GM23338 (cell line): ENCODE measurements at regions not wholly inside any gene's neighbourhood (a gene's known extent, or its start where the extent isn't known, plus 50 kb on each side); places are given as distances from the start of the nearest gene placed in this dataset.
A peak's percentile ranks its signal among the peaks of the same experiment; 100 is the strongest.

ENCODE experiments used
- ATAC-seq: fragments of 200-7000 bp; cut with Tn5 transposase; 3 replicates; pipeline ENCODE4 v1.9.1; 2020
- DNase-seq: peaks from one replicate; pipeline ENCODE4 v3.0.0-alpha.2; 2015; ENCODE audit warnings: low spot score
- H2AFZ ChIP-seq: fragments of 200-600 bp; sonication (generic); 2 replicates; pipeline ENCODE4 v1.8.0; 2016; ENCODE audit warnings: antibody characterized with exemption, mild to moderate bottlenecking, moderate library complexity
- H3F3A ChIP-seq: fragments of 200-600 bp; sonication (generic); replicated peaks from 2 replicates; pipeline ENCODE4 v1.8.0; 2017; ENCODE audit warnings: antibody characterized with exemption, mixed run types, low read depth
- H3K27ac ChIP-seq: fragments of 200-600 bp; sonication (generic); 2 replicates; pipeline ENCODE4 v1.6.1; 2016; ENCODE audit warnings: low read depth
- H3K27me3 ChIP-seq: fragments of 200-600 bp; sonication (generic); 2 replicates; pipeline ENCODE4 v1.8.0; 2016; ENCODE audit warnings: mild to moderate bottlenecking, mixed run types, moderate library complexity; ENCODE audit not compliant: insufficient read depth
- H3K36me3 ChIP-seq: fragments of 200-600 bp; sonication (generic); 2 replicates; pipeline ENCODE4 v1.8.0; 2016; ENCODE audit warnings: mild to moderate bottlenecking; ENCODE audit not compliant: insufficient read depth
- H3K4me1 ChIP-seq: fragments of 200-600 bp; sonication (generic); 2 replicates; pipeline ENCODE4 v1.8.0; 2016; ENCODE audit warnings: mild to moderate bottlenecking, moderate library complexity; ENCODE audit not compliant: insufficient read depth
- H3K4me2 ChIP-seq: fragments of 200-600 bp; sonication (generic); 2 replicates; pipeline ENCODE4 v1.7.1; 2017; ENCODE audit warnings: mixed run types
- H3K4me3 ChIP-seq: fragments of 200-600 bp; sonication (generic); 2 replicates; pipeline ENCODE4 v1.6.1; 2016; ENCODE audit warnings: mixed run types
- H3K79me2 ChIP-seq: fragments of 200-600 bp; sonication (generic); replicated peaks from 2 replicates; pipeline ENCODE4 v1.8.0; 2017; ENCODE audit warnings: mild to moderate bottlenecking; ENCODE audit not compliant: insufficient read depth
- H3K9me2 ChIP-seq: fragments of 200-600 bp; sonication (generic); 2 replicates; pipeline ENCODE4 v1.8.0; 2017; ENCODE audit not compliant: insufficient read depth
- H4K20me1 ChIP-seq: fragments of 200-600 bp; sonication (generic); replicated peaks from 2 replicates; pipeline ENCODE4 v1.8.0; 2017; ENCODE audit warnings: mild to moderate bottlenecking; ENCODE audit not compliant: insufficient read depth
- H3K27ac Mint-ChIP-seq: 2 replicates; pipeline ENCODE4 v1.8.0; 2020; ENCODE audit warnings: inconsistent platforms, mild to moderate bottlenecking, moderate library complexity, mixed read lengths
- H3K27me3 Mint-ChIP-seq: 3 replicates; pipeline ENCODE4 v1.8.0; 2022; ENCODE audit warnings: low read depth, mild to moderate bottlenecking, moderate library complexity, mixed read lengths, inconsistent platforms; ENCODE audit not compliant: insufficient read depth, poor library complexity
- H3K36me3 Mint-ChIP-seq: 3 replicates; pipeline ENCODE4 v1.8.0; 2021; ENCODE audit warnings: low read depth, mild to moderate bottlenecking, inconsistent platforms, moderate library complexity, mixed read lengths
- H3K4me1 Mint-ChIP-seq: 3 replicates; pipeline ENCODE4 v1.8.0; 2020; ENCODE audit warnings: mild to moderate bottlenecking, inconsistent platforms, mixed read lengths
- H3K4me3 Mint-ChIP-seq: 3 replicates; pipeline ENCODE4 v1.8.0; 2021; ENCODE audit warnings: moderate library complexity, mild to moderate bottlenecking, inconsistent platforms, mixed read lengths
- H3K9me3 Mint-ChIP-seq: 3 replicates; pipeline ENCODE4 v1.8.0; 2020; ENCODE audit warnings: moderate library complexity, mild to moderate bottlenecking, inconsistent platforms, mixed read lengths
- CREB1 ChIP-seq: fragments of 250-450 bp; sonication (Bioruptor Pico); IDR thresholded peaks from 2 replicates; pipeline ENCODE4 v1.5.0; 2020; ENCODE audit warnings: low read depth, mild to moderate bottlenecking, moderate library complexity
- EZH2 ChIP-seq: fragments of 200-600 bp; sonication (generic); IDR thresholded peaks from one replicate; pipeline ENCODE4 v1.8.0; 2017; ENCODE audit warnings: antibody characterized with exemption, mild to moderate bottlenecking, low read depth; ENCODE audit not compliant: unreplicated experiment
- EZH2phosphoT487 ChIP-seq: fragments of 200-600 bp; sonication (generic); IDR thresholded peaks from one replicate; pipeline ENCODE4 v1.8.1; 2018; ENCODE audit warnings: antibody characterized with exemption; ENCODE audit not compliant: unreplicated experiment
- NANOG ChIP-seq: IDR thresholded peaks from 2 replicates; pipeline ENCODE4 v1.6.1; 2016; ENCODE audit warnings: antibody characterized with exemption, borderline replicate concordance
- REST ChIP-seq: IDR thresholded peaks from one replicate; pipeline ENCODE4 v1.6.1; 2018; ENCODE audit warnings: antibody characterized with exemption; ENCODE audit not compliant: unreplicated experiment
- ZNF114 ChIP-seq: fragments of 250-450 bp; sonication (Bioruptor Pico); IDR thresholded peaks from 2 replicates; pipeline ENCODE4 v1.5.0; 2020; ENCODE audit warnings: mild to moderate bottlenecking, moderate library complexity
- ZNF331 ChIP-seq: fragments of 250-450 bp; sonication (Bioruptor Pico); IDR thresholded peaks from 2 replicates; pipeline ENCODE4 v1.5.0; 2020; ENCODE audit warnings: low read depth, mild to moderate bottlenecking, moderate library complexity
- ZNF462 ChIP-seq: fragments of 250-450 bp; sonication (Bioruptor Pico); IDR thresholded peaks from 2 replicates; pipeline ENCODE4 v1.5.0; 2020; ENCODE audit warnings: mild to moderate bottlenecking, moderate library complexity

- Mint-ChIP-seq H3K4me3 (no peak overlapping the region), H3K27me3 (peaks cover 2% of the 10 kb centered on the region), H3K4me1 (peaks cover 3% of the 10 kb centered on the region; the same call in 2 of the 3 replicates), H3K27ac (0 out of 2 replicates have a peak overlapping the region, but pooled peaks have one; percentile 41), H3K36me3 (peaks cover 18% of the 10 kb centered on the region; the same call in 2 of the 3 replicates), H3K9me3 (peaks cover 17% of the 10 kb centered on the region; the same call in 2 of the 3 replicates)
- Histone ChIP-seq H4K20me1 (no peaks in the 10 kb centered on the region), H3K4me3 (no peak overlapping the region), H3K9me2 (no peaks in the 10 kb centered on the region; the same call in 1 of the 2 replicates), H3K79me2 (peaks cover 4% of the 10 kb centered on the region; the same call in 1 of the 2 replicates), H3K4me2 (no peak overlapping the region), H3K36me3 (no peaks in the 10 kb centered on the region; the same call in 1 of the 2 replicates), H3K4me1 (0 out of 2 replicates have a peak, but pooled peaks cover 7% of the 10 kb centered on the region), H3F3A (no peaks in the 10 kb centered on the region), H3K27ac (no peak overlapping the region), H2AFZ (no peak overlapping the region), H3K27me3 (no peaks in the 10 kb centered on the region)
- no peak for DNase-seq
- ATAC-seq = no peak; the same call in 2 of the 3 replicates
- TF ChIP-seq EZH2 (no peak), NANOG (no peak), ZNF462 (CRISPR knock-in tag) (no peak)
Observed at GRCh38 chr21:31445137-31445536, 101.1 kb upstream of the TIAM1 start.

GRCh38 chr21:31443736-31444521, 99.9 kb upstream of the TIAM1 start:
- H3K9me2 ChIP-seq = no peaks in the 10 kb centered on the region; the same call in 1 of the 2 replicates
- Mint-ChIP-seq H3K9me3 (peaks cover 18% of the 10 kb centered on the region; the same call in 2 of the 3 replicates), H3K4me3 (no peak overlapping the region), H3K4me1 (peaks cover 3% of the 10 kb centered on the region; the same call in 2 of the 3 replicates), H3K27ac (no peak overlapping the region), H3K36me3 (peaks cover 19% of the 10 kb centered on the region; the same call in 2 of the 3 replicates), H3K27me3 (peaks cover 2% of the 10 kb centered on the region)
- H3K4me1 ChIP-seq = 0 out of 2 replicates have a peak, but pooled peaks cover 7% of the 10 kb centered on the region
- peaks cover 1% of the 10 kb centered on the region; the same call in 1 of the 2 replicates for H3K79me2 ChIP-seq
- no peak overlapping the region for H3K4me2 ChIP-seq
- no peak overlapping the region for H3K27ac ChIP-seq
- no peak for DNase-seq
- no peaks in the 10 kb centered on the region for H3F3A ChIP-seq
- ATAC-seq = no peak
- no peaks in the 10 kb centered on the region for H4K20me1 ChIP-seq
- no peaks in the 10 kb centered on the region for H3K27me3 ChIP-seq
- H3K36me3 ChIP-seq = no peaks in the 10 kb centered on the region; the same call in 1 of the 2 replicates
- H2AFZ ChIP-seq = no peak overlapping the region
- no peak overlapping the region for H3K4me3 ChIP-seq
- TF ChIP-seq EZH2phosphoT487 (no peak), ZNF114 (CRISPR knock-in tag) (no peak), CREB1 (CRISPR knock-in tag) (no peak), REST (no peak), ZNF331 (CRISPR knock-in tag) (no peak), EZH2 (no peak)
